HG02623 (cell line): ENCODE measurements at regions not wholly inside any gene's neighbourhood (a gene's known extent, or its start where the extent isn't known, plus 50 kb on each side); places are given as distances from the start of the nearest gene placed in this dataset.

Experiments used
- ATAC-seq: cut with Tn5 transposase; IDR thresholded peaks from one replicate; pipeline ENCODE4 v1.9.1; 2021; ENCODE audit warnings: moderate library complexity; ENCODE audit not compliant: unreplicated experiment

DNA sequence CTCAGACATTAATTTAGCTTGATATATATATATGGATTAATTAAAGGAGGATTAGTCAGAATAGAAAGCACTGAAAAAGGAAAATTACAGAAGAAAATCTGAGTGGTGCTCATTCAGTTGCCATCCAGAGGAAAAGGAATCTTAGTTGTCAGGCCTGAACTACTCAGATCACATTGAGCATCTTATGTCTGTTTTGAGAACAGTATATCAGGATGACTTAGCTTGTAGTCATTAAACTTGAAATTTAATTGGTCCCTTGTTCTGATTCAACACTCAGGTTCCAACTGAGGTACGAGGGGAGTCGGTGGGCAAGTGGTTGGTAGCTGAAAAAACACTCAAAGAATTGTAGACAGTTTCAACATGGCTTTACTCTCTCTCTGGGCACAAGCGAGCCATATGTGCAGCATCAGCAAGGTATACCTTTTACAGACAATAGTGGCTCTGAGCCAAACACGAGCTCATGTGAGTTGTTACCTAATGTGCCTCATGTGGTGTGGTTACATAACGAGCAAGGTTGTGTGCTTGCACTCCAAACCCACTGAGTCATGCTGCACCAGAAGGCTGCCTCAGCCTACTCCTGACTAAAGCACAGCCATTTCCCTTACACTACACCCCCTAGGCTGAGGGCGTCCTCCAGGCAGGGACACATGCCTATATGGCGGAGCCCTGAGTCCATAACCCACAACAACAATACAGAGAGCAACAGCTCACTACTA is 73.0 kb upstream of the HMGN3 start:
- no peak for ATAC-seq

DNA sequence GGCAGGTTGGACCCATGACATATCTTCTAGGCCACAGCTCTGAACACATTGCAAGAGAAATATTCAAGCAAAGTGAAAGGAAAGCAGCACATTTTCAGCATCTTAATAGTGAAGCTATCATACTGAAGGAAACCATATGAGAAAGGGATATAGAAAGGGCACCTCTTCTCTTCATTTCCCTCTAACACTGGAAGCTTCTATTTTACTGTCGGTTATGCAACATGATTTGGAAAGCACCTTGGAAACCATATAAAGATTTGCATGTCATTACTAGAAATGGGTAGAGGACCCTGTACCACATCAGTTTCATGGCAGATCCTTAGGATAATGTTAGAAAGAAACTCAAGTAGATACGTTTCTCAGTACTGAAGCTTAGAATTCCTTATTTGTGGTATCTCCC is 70.5 kb upstream of the HMGN3 start:
- no peak for ATAC-seq

DNA sequence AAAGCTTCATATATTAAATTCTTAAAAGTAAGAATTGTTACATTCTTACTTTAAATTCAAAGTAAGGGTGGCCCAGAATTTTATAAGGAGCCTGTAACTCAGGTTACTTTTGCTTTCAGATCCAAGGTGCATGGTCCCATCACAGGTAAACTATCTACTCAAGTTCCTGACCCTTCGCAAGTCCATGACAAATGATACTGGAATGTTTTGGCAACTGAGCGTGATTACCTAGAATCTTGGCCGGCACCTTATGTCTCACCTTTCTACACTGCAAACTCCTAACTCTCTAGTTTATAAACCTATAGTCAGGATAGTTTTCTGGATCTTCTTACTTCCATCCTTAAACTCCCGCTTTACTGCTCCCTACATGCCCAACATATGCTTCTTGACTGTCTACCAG is 67.9 kb upstream of the HMGN3 start:
- no peak for ATAC-seq

DNA sequence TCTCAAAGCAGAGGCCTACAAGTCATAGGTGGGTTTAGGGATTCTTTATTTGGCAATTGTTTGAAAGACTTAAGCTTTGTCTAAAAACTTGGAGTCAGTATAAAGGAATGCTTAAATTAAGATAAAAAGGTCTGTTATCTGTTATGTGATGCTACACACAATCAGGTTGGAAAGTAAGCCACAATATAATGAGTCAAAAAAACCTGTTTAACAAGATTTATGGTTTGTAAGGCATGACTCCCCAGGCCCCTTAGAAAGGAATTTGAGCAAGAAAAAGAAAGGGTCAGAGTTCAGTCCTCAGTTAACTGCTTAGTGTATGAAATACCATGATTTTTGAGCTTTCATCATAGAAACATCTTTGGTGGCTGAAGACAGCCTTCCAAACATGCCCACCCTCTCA is 66.8 kb upstream of the HMGN3 start:
- ATAC-seq, result no peak

DNA sequence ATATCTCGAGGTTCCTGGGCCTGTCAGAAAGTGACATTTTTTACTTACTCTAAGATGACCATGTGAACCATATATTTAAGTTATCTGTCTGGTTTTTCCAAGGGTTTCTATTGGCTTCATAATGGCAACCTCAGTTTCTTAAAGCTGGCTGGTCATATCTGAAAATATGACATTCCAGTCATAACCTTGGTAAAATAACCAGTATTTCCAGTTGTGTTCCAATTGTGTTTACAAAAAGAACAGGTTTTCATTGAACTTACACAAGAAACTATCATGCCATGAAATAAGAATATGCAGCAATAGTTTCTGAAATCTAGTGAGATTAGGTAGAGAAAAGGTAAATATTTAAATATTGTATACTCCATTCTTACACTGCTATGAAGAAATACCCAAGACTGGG is 61.7 kb upstream of the HMGN3 start:
- ATAC-seq, result no peak
